ENCODE measurements at regions not wholly inside any gene's neighbourhood (a gene's known extent, or its start where the extent isn't known, plus 50 kb on each side); places are given as distances from the start of the nearest gene placed in this dataset.

- ChIA-PET POLR2A (interaction anchor here (1.7 kb wide), 1 partner anchor 202 kb away, joined by 6 read pairs; the partner anchor contains the start of gene NRIP1), CTCF (interaction anchor here (0.6 to 2.1 kb wide), 11 partner anchors 11 to 821 kb away, joined by 3 to 17 read pairs (median 5); no protein-coding TSS in a partner anchor)
- TF ChIP-seq ZNF792 (tag by site-specific recombination; IDR thresholded peaks at IDR 0.05) (no peak), ZSCAN16 (tag by site-specific recombination; IDR thresholded peaks at IDR 0.05) (no peak), ZFP41 (tag by site-specific recombination; IDR thresholded peaks at IDR 0.05; ENCODE audit: borderline replicate concordance) (no peak), ZNF530 (tag by site-specific recombination; IDR thresholded peaks at IDR 0.05; ENCODE audit: low read depth) (no peak), ZNF184 (tag by site-specific recombination; IDR thresholded peaks at IDR 0.05) (no peak), ZNF121 (tag by site-specific recombination; IDR thresholded peaks at IDR 0.05) (no peak), ZNF585B (tag by site-specific recombination; IDR thresholded peaks at IDR 0.05) (no peak), ZNF473 (tag by site-specific recombination; IDR thresholded peaks at IDR 0.05) (no peak), ZNF169 (tag by site-specific recombination; IDR thresholded peaks at IDR 0.05) (no peak), ZNF558 (tag by site-specific recombination; IDR thresholded peaks at IDR 0.05) (no peak)
- Histone ChIP-seq H3K9me3 (ENCODE audit: control insufficient read depth, insufficient read depth, low read depth, low read length) (no peaks in the 10 kb centered on the region), H3K4me3 (ENCODE audit: low read depth, low read length) (no peak overlapping the region), H3K4me1 (ENCODE audit: control insufficient read depth, insufficient read depth, low read length) (no peaks in the 10 kb centered on the region), H3K36me3 (ENCODE audit: control insufficient read depth in 2 of 2, insufficient read depth in 1 of 2, low read length in 2 of 2) (no peaks in the 10 kb centered on the region), H3K27ac (ENCODE audit: extremely low read depth, low read depth, low read length) (no peak overlapping the region)
Measured at GRCh38 chr21:14862794-14863720, 201.7 kb downstream of the NRIP1 start.

- no peaks in the 10 kb centered on the region for H3K4me1 ChIP-seq (ENCODE audit: control insufficient read depth, insufficient read depth, low read length)
- CTCF ChIA-PET: interaction anchor here (0.9 kb wide), 1 partner anchor 8 kb away, joined by 3 read pairs; no protein-coding TSS in a partner anchor
- H3K4me3 ChIP-seq (ENCODE audit: low read depth, low read length): no peak overlapping the region
- H3K36me3 ChIP-seq (ENCODE audit: control insufficient read depth in 2 of 2, insufficient read depth in 1 of 2, low read length in 2 of 2): no peaks in the 10 kb centered on the region
- no peak overlapping the region for H3K27ac ChIP-seq (ENCODE audit: extremely low read depth, low read depth, low read length)
- H3K9me3 ChIP-seq (ENCODE audit: control insufficient read depth, insufficient read depth, low read depth, low read length): no peaks in the 10 kb centered on the region
- TF ChIP-seq ATF2 (tag by site-specific recombination; IDR thresholded peaks at IDR 0.05; ENCODE audit: low read depth): no peak
- no peak for TF ChIP-seq MEIS1 (CRISPR knock-in tag; IDR thresholded peaks at IDR 0.05; ENCODE audit: borderline replicate concordance)
- TF ChIP-seq, protein P1, sequence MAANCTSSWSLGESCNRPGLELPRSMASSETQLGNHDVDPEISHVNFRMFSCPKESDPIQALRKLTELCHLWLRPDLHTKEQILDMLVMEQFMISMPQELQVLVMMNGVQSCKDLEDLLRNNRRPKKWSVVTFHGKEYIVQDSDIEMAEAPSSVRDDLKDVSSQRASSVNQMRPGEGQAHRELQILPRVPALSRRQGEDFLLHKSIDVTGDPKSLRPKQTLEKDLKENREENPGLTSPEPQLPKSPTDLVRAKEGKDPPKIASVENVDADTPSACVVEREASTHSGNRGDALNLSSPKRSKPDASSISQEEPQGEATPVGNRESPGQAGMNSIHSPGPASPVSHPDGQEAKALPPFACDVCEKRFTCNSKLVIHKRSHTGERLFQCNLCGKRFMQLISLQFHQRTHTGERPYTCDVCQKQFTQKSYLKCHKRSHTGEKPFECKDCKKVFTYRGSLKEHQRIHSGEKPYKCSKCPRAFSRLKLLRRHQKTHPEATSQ (tag by site-specific recombination; IDR thresholded peaks at IDR 0.05): no peak
- TF ChIP-seq ZNF626 (tag by site-specific recombination; IDR thresholded peaks at IDR 0.05): no peak
- TF ChIP-seq ZNF664 (tag by site-specific recombination; IDR thresholded peaks at IDR 0.05): no peak
- TF ChIP-seq PRDM2 (tag by site-specific recombination; IDR thresholded peaks at IDR 0.05; ENCODE audit: borderline replicate concordance): no peak
- TF ChIP-seq ZNF248 (tag by site-specific recombination; IDR thresholded peaks at IDR 0.05): no peak
- TF ChIP-seq, protein P2, sequence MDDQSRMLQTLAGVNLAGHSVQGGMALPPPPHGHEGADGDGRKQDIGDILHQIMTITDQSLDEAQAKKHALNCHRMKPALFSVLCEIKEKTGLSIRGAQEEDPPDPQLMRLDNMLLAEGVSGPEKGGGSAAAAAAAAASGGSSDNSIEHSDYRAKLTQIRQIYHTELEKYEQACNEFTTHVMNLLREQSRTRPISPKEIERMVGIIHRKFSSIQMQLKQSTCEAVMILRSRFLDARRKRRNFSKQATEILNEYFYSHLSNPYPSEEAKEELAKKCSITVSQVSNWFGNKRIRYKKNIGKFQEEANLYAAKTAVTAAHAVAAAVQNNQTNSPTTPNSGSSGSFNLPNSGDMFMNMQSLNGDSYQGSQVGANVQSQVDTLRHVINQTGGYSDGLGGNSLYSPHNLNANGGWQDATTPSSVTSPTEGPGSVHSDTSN (CRISPR knock-in tag; IDR thresholded peaks at IDR 0.05): no peak
- TF ChIP-seq ZNF138 (tag by site-specific recombination; IDR thresholded peaks at IDR 0.05; ENCODE audit: borderline replicate concordance): no peak
- TF ChIP-seq PRDM1 (tag by site-specific recombination; IDR thresholded peaks at IDR 0.05): no peak
- TF ChIP-seq ZNF335 (tag by site-specific recombination; conservative IDR thresholded peaks at IDR 0.05): no peak
- no peak for TF ChIP-seq SP7 (tag by site-specific recombination; IDR thresholded peaks at IDR 0.05)
- no peak for TF ChIP-seq ZNF266 (tag by site-specific recombination; IDR thresholded peaks at IDR 0.05; ENCODE audit: low read depth)
- no peak for TF ChIP-seq ZNF555 (tag by site-specific recombination; conservative IDR thresholded peaks at IDR 0.05)
- TF ChIP-seq ZFP37 (tag by site-specific recombination; IDR thresholded peaks at IDR 0.05): no peak
- TF ChIP-seq ZNF629 (tag by site-specific recombination; IDR thresholded peaks at IDR 0.05): no peak
- POLR2A ChIA-PET: no interaction called here
Measured at GRCh38 chr21:14858311-14858710, 206.5 kb downstream of the NRIP1 start.
